ENCODE measurements at regions not wholly inside any gene's neighbourhood (a gene's known extent, or its start where the extent isn't known, plus 50 kb on each side); places are given as distances from the start of the nearest gene placed in this dataset.
"Not testable (repeated sequence)": the region's sequence is repeated elsewhere in the genome, so short reads cannot be mapped to it uniquely, and the experiment has no call there.

- Histone ChIP-seq H3K4me1 (peaks cover 6% of the 10 kb centered on the region; the same call in 1 of the 2 replicates), H3K27me3 (ENCODE audit: low read depth) (no peaks in the 10 kb centered on the region), H3K9me3 (no peaks in the 10 kb centered on the region), H3K36me3 (replicated peaks) (no peaks in the 10 kb centered on the region), H3K4me3 (no peak overlapping the region)
- in situ Hi-C loops (cut with MboI; ENCODE audit: low sequenced_read_pairs) = no loop called here
- no peak for DNase-seq (ENCODE audit: low spot score in 2 of 2)
These were observed 318.3 kb upstream of the GRAMD2B start for GRCh38 chr5:126104951-126105350.

GRCh38 chr5:126106029-126106428, 317.2 kb upstream of the GRAMD2B start:
- H3K9me3 ChIP-seq = no peaks in the 10 kb centered on the region
- H3K36me3 ChIP-seq (replicated peaks) = no peaks in the 10 kb centered on the region
- peak in 1 of 2 experiments; percentile 11 for DNase-seq (ENCODE audit: low spot score in 2 of 2)
- no peaks in the 10 kb centered on the region for H3K27me3 ChIP-seq (ENCODE audit: low read depth)
- peaks cover 6% of the 10 kb centered on the region; the same call in 1 of the 2 replicates for H3K4me1 ChIP-seq
- in situ Hi-C loops (cut with MboI; ENCODE audit: low sequenced_read_pairs) = no loop called here
- H3K4me3 ChIP-seq = no peak overlapping the region

- H3K4me3 ChIP-seq = no peak overlapping the region
- no peaks in the 10 kb centered on the region; the same call in 1 of the 2 replicates for H3K9me3 ChIP-seq
- in situ Hi-C loops (cut with MboI; ENCODE audit: low sequenced_read_pairs) = no loop called here
- DNase-seq (ENCODE audit: low spot score in 2 of 2) = no peak
- H3K36me3 ChIP-seq (replicated peaks) = no peaks in the 10 kb centered on the region
- H3K27me3 ChIP-seq (ENCODE audit: low read depth) = no peaks in the 10 kb centered on the region
- peaks cover 6% of the 10 kb centered on the region; the same call in 1 of the 2 replicates for H3K4me1 ChIP-seq
These were observed 315.8 kb upstream of the GRAMD2B start for GRCh38 chr5:126107381-126107780.

GRCh38 chr5:126108470-126108869, 314.7 kb upstream of the GRAMD2B start:
- H3K27me3 ChIP-seq (ENCODE audit: low read depth) = no peaks in the 10 kb centered on the region
- no peaks in the 10 kb centered on the region for H3K36me3 ChIP-seq (replicated peaks)
- peaks cover 6% of the 10 kb centered on the region; the same call in 1 of the 2 replicates for H3K4me1 ChIP-seq
- H3K4me3 ChIP-seq = no peak overlapping the region
- in situ Hi-C loops (cut with MboI; ENCODE audit: low sequenced_read_pairs) = no loop called here
- no peaks in the 10 kb centered on the region; the same call in 1 of the 2 replicates for H3K9me3 ChIP-seq
- peak; percentile 17 to 54 for DNase-seq (ENCODE audit: low spot score in 2 of 2)

- in situ Hi-C loops (cut with MboI; ENCODE audit: low sequenced_read_pairs) = no loop called here
- no peaks in the 10 kb centered on the region; the same call in 1 of the 2 replicates for H3K9me3 ChIP-seq
- H3K27me3 ChIP-seq (ENCODE audit: low read depth) = no peaks in the 10 kb centered on the region
- H3K4me1 ChIP-seq = no peaks in the 10 kb centered on the region
- no peak overlapping the region for H3K4me3 ChIP-seq
- no peak for DNase-seq (ENCODE audit: low spot score in 2 of 2)
- H3K36me3 ChIP-seq (replicated peaks) = no peaks in the 10 kb centered on the region
These were observed 308.1 kb upstream of the GRAMD2B start for GRCh38 chr5:126115059-126115629.

GRCh38 chr5:126117044-126117443, 306.2 kb upstream of the GRAMD2B start:
- Histone ChIP-seq H3K27me3 (ENCODE audit: low read depth) (0 out of 2 replicates have a peak, but pooled peaks cover 3% of the 10 kb centered on the region), H3K4me1 (no peaks in the 10 kb centered on the region), H3K9me3 (no peaks in the 10 kb centered on the region; the same call in 1 of the 2 replicates), H3K36me3 (replicated peaks) (no peaks in the 10 kb centered on the region), H3K4me3 (no peak overlapping the region)
- in situ Hi-C loops (cut with MboI; ENCODE audit: low sequenced_read_pairs) = no loop called here
- DNase-seq (ENCODE audit: low spot score in 2 of 2) = no peak

- Histone ChIP-seq H3K36me3 (replicated peaks) (no peaks in the 10 kb centered on the region), H3K4me1 (peaks cover 3% of the 10 kb centered on the region; the same call in 1 of the 2 replicates), H3K4me3 (no peak overlapping the region), H3K9me3 (no peaks in the 10 kb centered on the region), H3K27me3 (ENCODE audit: low read depth) (0 out of 2 replicates have a peak, but pooled peaks cover 3% of the 10 kb centered on the region)
- in situ Hi-C loops (cut with MboI; ENCODE audit: low sequenced_read_pairs) = no loop called here
- no peak for DNase-seq (ENCODE audit: low spot score in 2 of 2)
These were observed 303.2 kb upstream of the GRAMD2B start for GRCh38 chr5:126119887-126120442.

GRCh38 chr5:126120939-126121338, 302.3 kb upstream of the GRAMD2B start:
- in situ Hi-C loops (cut with MboI; ENCODE audit: low sequenced_read_pairs) = no loop called here
- H3K36me3 ChIP-seq (replicated peaks) = no peaks in the 10 kb centered on the region
- 0 out of 2 replicates have a peak, but pooled peaks cover 3% of the 10 kb centered on the region for H3K27me3 ChIP-seq (ENCODE audit: low read depth)
- H3K4me1 ChIP-seq = peaks cover 9% of the 10 kb centered on the region
- no peaks in the 10 kb centered on the region for H3K9me3 ChIP-seq
- no peak overlapping the region for H3K4me3 ChIP-seq
- no peak for DNase-seq (ENCODE audit: low spot score in 2 of 2)

GRCh38 chr5:126122942-126123341, 300.3 kb upstream of the GRAMD2B start:
- Histone ChIP-seq H3K4me1 (peaks cover 9% of the 10 kb centered on the region), H3K36me3 (replicated peaks) (no peaks in the 10 kb centered on the region), H3K9me3 (no peaks in the 10 kb centered on the region), H3K4me3 (no peak overlapping the region), H3K27me3 (ENCODE audit: low read depth) (0 out of 2 replicates have a peak, but pooled peaks cover 3% of the 10 kb centered on the region)
- in situ Hi-C loops (cut with MboI; ENCODE audit: low sequenced_read_pairs) = no loop called here
- DNase-seq (ENCODE audit: low spot score in 2 of 2) = no peak

GRCh38 chr5:126124706-126125345, 298.4 kb upstream of the GRAMD2B start:
- H3K9me3 ChIP-seq = no peaks in the 10 kb centered on the region
- H3K36me3 ChIP-seq (replicated peaks) = no peaks in the 10 kb centered on the region
- H3K27me3 ChIP-seq (ENCODE audit: low read depth) = 0 out of 2 replicates have a peak, but pooled peaks cover 3% of the 10 kb centered on the region
- DNase-seq (ENCODE audit: low spot score in 2 of 2) = peak in 1 of 2 experiments; percentile 46
- in situ Hi-C loops (cut with MboI; ENCODE audit: low sequenced_read_pairs) = no loop called here
- H3K4me3 ChIP-seq = no peak overlapping the region
- H3K4me1 ChIP-seq = peaks cover 9% of the 10 kb centered on the region

- in situ Hi-C loops (cut with MboI; ENCODE audit: low sequenced_read_pairs) = no loop called here
- Histone ChIP-seq H3K9me3 (no peaks in the 10 kb centered on the region), H3K27me3 (ENCODE audit: low read depth) (0 out of 2 replicates have a peak, but pooled peaks cover 3% of the 10 kb centered on the region), H3K4me1 (peaks cover 9% of the 10 kb centered on the region), H3K4me3 (no peak overlapping the region), H3K36me3 (replicated peaks) (no peaks in the 10 kb centered on the region)
- DNase-seq (ENCODE audit: low spot score in 2 of 2) = no peak
These were observed 297.8 kb upstream of the GRAMD2B start for GRCh38 chr5:126125407-126125806.

- H3K36me3 ChIP-seq (replicated peaks) = no peaks in the 10 kb centered on the region
- no peaks in the 10 kb centered on the region for H3K27me3 ChIP-seq (ENCODE audit: low read depth)
- H3K4me1 ChIP-seq = peaks cover 9% of the 10 kb centered on the region
- in situ Hi-C loops (cut with MboI; ENCODE audit: low sequenced_read_pairs) = no loop called here
- no peaks in the 10 kb centered on the region for H3K9me3 ChIP-seq
- H3K4me3 ChIP-seq = no peak overlapping the region
- DNase-seq (ENCODE audit: low spot score in 2 of 2) = no peak
These were observed 296.6 kb upstream of the GRAMD2B start for GRCh38 chr5:126126574-126126973.

GRCh38 chr5:126127371-126127770, 295.8 kb upstream of the GRAMD2B start:
- H3K36me3 ChIP-seq (replicated peaks); H3K4me1 ChIP-seq; H3K9me3 ChIP-seq; H3K4me3 ChIP-seq; in situ Hi-C loops (cut with MboI; ENCODE audit: low sequenced_read_pairs); H3K27me3 ChIP-seq (ENCODE audit: low read depth): not testable (repeated sequence)
- DNase-seq (ENCODE audit: low spot score in 2 of 2) = peak in 1 of 2 experiments; percentile 17

GRCh38 chr5:126129431-126129830, 293.8 kb upstream of the GRAMD2B start:
- no peaks in the 10 kb centered on the region for H3K9me3 ChIP-seq
- H3K36me3 ChIP-seq (replicated peaks) = no peaks in the 10 kb centered on the region
- in situ Hi-C loops (cut with MboI; ENCODE audit: low sequenced_read_pairs) = no loop called here
- DNase-seq (ENCODE audit: low spot score in 2 of 2) = no peak
- H3K4me3 ChIP-seq = no peak overlapping the region
- H3K27me3 ChIP-seq (ENCODE audit: low read depth) = no peaks in the 10 kb centered on the region
- H3K4me1 ChIP-seq = peaks cover 9% of the 10 kb centered on the region

All from HAP-1 (cell line).